SK-N-MC (cell line): ENCODE measurements at regions not wholly inside any gene's neighbourhood (a gene's known extent, or its start where the extent isn't known, plus 50 kb on each side); places are given as distances from the start of the nearest gene placed in this dataset.
"Not testable (repeated sequence)": the region's sequence is repeated elsewhere in the genome, so short reads cannot be mapped to it uniquely, and the experiment has no call there.

Source experiments
- EZH2 ChIP-seq: fragments of 200-600 bp; sonication (generic); IDR thresholded peaks from one replicate; pipeline ENCODE4 v1.6.1; 2017; ENCODE audit warnings: antibody characterized with exemption
- FOXP2 ChIP-seq: optimal IDR thresholded peaks from 2 replicates; pipeline ENCODE3; 2011; ENCODE audit warnings: mild to moderate bottlenecking, moderate library complexity; ENCODE audit not compliant: insufficient read depth; ENCODE audit errors: extremely low read length, control extremely low read depth
- POLR2AphosphoS5 ChIP-seq: IDR thresholded peaks from 2 replicates; pipeline ENCODE4 v1.6.1; 2012; ENCODE audit warnings: mild to moderate bottlenecking, low read depth, low read length, borderline replicate concordance

GRCh38 chr9:62844681-62845185, 1654.9 kb downstream of the SPATA31A7 start:
- TF ChIP-seq POLR2AphosphoS5, EZH2, FOXP2: not testable (repeated sequence)
